Body of pancreas (tissue), 4 donors: ENCODE measurements at regions not wholly inside any gene's neighbourhood (a gene's known extent, or its start where the extent isn't known, plus 50 kb on each side); places are given as distances from the start of the nearest gene placed in this dataset.

Experiments used
- CTCF ChIP-seq, 7 experiments: fragments of 450-650 bp in 4 of 7; fragments of 200-600 bp in 3 of 7; sonication (generic) in 3 of 7; IDR thresholded peaks; one replicate each; pipeline ENCODE4 v1.5.1; 2016 to 2019; ENCODE audit warnings: antibody characterized with exemption in 7 of 7
- POLR2A ChIP-seq, 3 donors: fragments of 450-650 bp; IDR thresholded peaks; one replicate each; pipeline ENCODE4 v1.6.1; 2016; ENCODE audit warnings: antibody characterized with exemption in 3 of 3, mild to moderate bottlenecking in 2 of 3

GRCh38 chr9:84481636-84482218, 141.2 kb upstream of the SLC28A3 start:
- TF ChIP-seq POLR2A (IDR thresholded peaks at IDR 0.05) (no peak), CTCF (IDR thresholded peaks at IDR 0.05) (no peak)
